Lower leg skin (tissue), 3 donors: ENCODE measurements at regions not wholly inside any gene's neighbourhood (a gene's known extent, or its start where the extent isn't known, plus 50 kb on each side); places are given as distances from the start of the nearest gene placed in this dataset.

Source experiments
- POLR2A ChIP-seq, 2 donors: fragments of 450-650 bp; IDR thresholded peaks; one replicate each; pipeline ENCODE4 v1.6.1; 2016 to 2017; ENCODE audit warnings: antibody characterized with exemption in 2 of 2, mild to moderate bottlenecking in 1 of 2, moderate library complexity in 1 of 2
- TF ChIP-seq, protein P1 (sequence below), 3 donors: fragments of 450-650 bp; IDR thresholded peaks; one replicate each; pipeline ENCODE4 v1.5.1; 2016; ENCODE audit warnings: antibody characterized with exemption in 3 of 3, mild to moderate bottlenecking in 3 of 3, moderate library complexity in 2 of 3

DNA sequence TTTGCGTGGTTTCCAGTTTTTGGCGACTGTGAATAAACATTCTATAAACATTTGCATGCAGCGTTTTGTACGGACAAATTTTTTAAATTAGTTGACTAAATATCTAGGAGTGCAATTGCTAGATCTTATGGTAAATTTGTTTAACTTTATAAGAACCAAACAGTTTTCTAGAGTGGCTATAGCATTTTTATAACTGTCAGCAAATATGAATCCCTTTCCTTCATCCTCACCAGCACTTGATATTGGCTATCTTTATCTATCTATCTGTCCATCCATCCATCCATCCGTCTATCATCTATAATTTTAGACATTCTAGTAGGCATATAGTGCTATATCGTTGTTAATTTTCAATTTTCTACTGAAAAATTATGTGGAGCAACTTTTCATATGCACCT, 158.4 kb upstream of the CHRNA7 start:
- TF ChIP-seq POLR2A (IDR thresholded peaks at IDR 0.05): no peak
- TF ChIP-seq, protein P1, sequence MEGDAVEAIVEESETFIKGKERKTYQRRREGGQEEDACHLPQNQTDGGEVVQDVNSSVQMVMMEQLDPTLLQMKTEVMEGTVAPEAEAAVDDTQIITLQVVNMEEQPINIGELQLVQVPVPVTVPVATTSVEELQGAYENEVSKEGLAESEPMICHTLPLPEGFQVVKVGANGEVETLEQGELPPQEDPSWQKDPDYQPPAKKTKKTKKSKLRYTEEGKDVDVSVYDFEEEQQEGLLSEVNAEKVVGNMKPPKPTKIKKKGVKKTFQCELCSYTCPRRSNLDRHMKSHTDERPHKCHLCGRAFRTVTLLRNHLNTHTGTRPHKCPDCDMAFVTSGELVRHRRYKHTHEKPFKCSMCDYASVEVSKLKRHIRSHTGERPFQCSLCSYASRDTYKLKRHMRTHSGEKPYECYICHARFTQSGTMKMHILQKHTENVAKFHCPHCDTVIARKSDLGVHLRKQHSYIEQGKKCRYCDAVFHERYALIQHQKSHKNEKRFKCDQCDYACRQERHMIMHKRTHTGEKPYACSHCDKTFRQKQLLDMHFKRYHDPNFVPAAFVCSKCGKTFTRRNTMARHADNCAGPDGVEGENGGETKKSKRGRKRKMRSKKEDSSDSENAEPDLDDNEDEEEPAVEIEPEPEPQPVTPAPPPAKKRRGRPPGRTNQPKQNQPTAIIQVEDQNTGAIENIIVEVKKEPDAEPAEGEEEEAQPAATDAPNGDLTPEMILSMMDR (IDR thresholded peaks at IDR 0.05): no peak
